ENCODE measurements at regions not wholly inside any gene's neighbourhood (a gene's known extent, or its start where the extent isn't known, plus 50 kb on each side); places are given as distances from the start of the nearest gene placed in this dataset.

GRCh38 chr20:52828199-52828598 is 144.0 kb upstream of the TSHZ2 start:
- no peaks in the 10 kb centered on the region for H3K9me3 ChIP-seq
- no peaks in the 10 kb centered on the region for H3K36me3 ChIP-seq
- intact Hi-C loops (cut with DNase I) = no loop called here
- H3K27ac ChIP-seq = no peak overlapping the region
- WGBS = 88% methylated on average over 1 of the region's 1 CpG
- no peak overlapping the region for H3K4me3 ChIP-seq
- TF ChIP-seq POLR2AphosphoS5 (IDR thresholded peaks at IDR 0.05) (no peak), POLR2A (IDR thresholded peaks at IDR 0.05) (no peak), CTCF (IDR thresholded peaks at IDR 0.05) (no peak)
- no peaks in the 10 kb centered on the region for H3K27me3 ChIP-seq (replicated peaks; ENCODE audit: insufficient read depth)
- H3K4me1 ChIP-seq (replicated peaks) = no peaks in the 10 kb centered on the region
- no peak for DNase-seq (ENCODE audit: low spot score)

- intact Hi-C loops (cut with DNase I) = no loop called here
- no peaks in the 10 kb centered on the region for H3K4me1 ChIP-seq (replicated peaks)
Observed at GRCh38 chr20:52826722-52827121, 145.4 kb upstream of the TSHZ2 start.

GRCh38 chr20:52826321-52826720 is 145.8 kb upstream of the TSHZ2 start:
- Histone ChIP-seq H3K4me1 (replicated peaks) (no peaks in the 10 kb centered on the region), H3K27ac (no peak overlapping the region), H3K9me3 (no peaks in the 10 kb centered on the region), H3K27me3 (replicated peaks; ENCODE audit: insufficient read depth) (no peaks in the 10 kb centered on the region), H3K4me3 (no peak overlapping the region), H3K36me3 (no peaks in the 10 kb centered on the region)
- intact Hi-C loops (cut with DNase I) = no loop called here
- WGBS = 72% methylated on average over 1 of the region's 1 CpG
- no peak for DNase-seq (ENCODE audit: low spot score)
- TF ChIP-seq POLR2AphosphoS5 (IDR thresholded peaks at IDR 0.05) (no peak), POLR2A (IDR thresholded peaks at IDR 0.05) (no peak)

More at GRCh38 chr20:52826722-52827121, 145.4 kb upstream of the TSHZ2 start:
- DNase-seq (ENCODE audit: low spot score) = no peak
- no peak overlapping the region for H3K27ac ChIP-seq
- no peaks in the 10 kb centered on the region for H3K9me3 ChIP-seq
- H3K36me3 ChIP-seq = no peaks in the 10 kb centered on the region
- H3K27me3 ChIP-seq (replicated peaks; ENCODE audit: insufficient read depth) = no peaks in the 10 kb centered on the region
- TF ChIP-seq POLR2AphosphoS5 (IDR thresholded peaks at IDR 0.05) (no peak), CTCF (IDR thresholded peaks at IDR 0.05) (no peak), POLR2A (IDR thresholded peaks at IDR 0.05) (no peak)
- WGBS = 82% methylated on average over 3 of the region's 3 CpGs
- H3K4me3 ChIP-seq = no peak overlapping the region

- Histone ChIP-seq H3K27ac (no peak overlapping the region), H3K4me1 (replicated peaks) (no peaks in the 10 kb centered on the region), H3K27me3 (replicated peaks; ENCODE audit: insufficient read depth) (no peaks in the 10 kb centered on the region), H3K9me3 (no peaks in the 10 kb centered on the region), H3K4me3 (no peak overlapping the region), H3K36me3 (no peaks in the 10 kb centered on the region)
- intact Hi-C loops (cut with DNase I) = no loop called here
- TF ChIP-seq POLR2AphosphoS5 (IDR thresholded peaks at IDR 0.05) = no peak
- TF ChIP-seq POLR2A (IDR thresholded peaks at IDR 0.05) = no peak
- TF ChIP-seq CTCF (IDR thresholded peaks at IDR 0.05) = no peak
- no peak for DNase-seq (ENCODE audit: low spot score)
- 87% methylated on average over 13 of the region's 13 CpGs for WGBS
Observed at GRCh38 chr20:52824494-52825216, 147.5 kb upstream of the TSHZ2 start.

GRCh38 chr20:52823303-52823702 is 148.9 kb upstream of the TSHZ2 start:
- no peaks in the 10 kb centered on the region for H3K27me3 ChIP-seq (replicated peaks; ENCODE audit: insufficient read depth)
- H3K36me3 ChIP-seq = no peaks in the 10 kb centered on the region
- WGBS = 69% methylated on average over 2 of the region's 2 CpGs
- intact Hi-C loops (cut with DNase I) = no loop called here
- TF ChIP-seq POLR2A (IDR thresholded peaks at IDR 0.05) = no peak
- H3K27ac ChIP-seq = no peak overlapping the region
- H3K4me1 ChIP-seq (replicated peaks) = no peaks in the 10 kb centered on the region
- no peaks in the 10 kb centered on the region for H3K9me3 ChIP-seq
- no peak for DNase-seq (ENCODE audit: low spot score)
- no peak overlapping the region for H3K4me3 ChIP-seq

GRCh38 chr20:52820641-52821292 is 151.4 kb upstream of the TSHZ2 start:
- Histone ChIP-seq H3K27ac (no peak overlapping the region), H3K27me3 (replicated peaks; ENCODE audit: insufficient read depth) (no peaks in the 10 kb centered on the region), H3K36me3 (no peaks in the 10 kb centered on the region), H3K4me1 (replicated peaks) (no peaks in the 10 kb centered on the region), H3K4me3 (no peak overlapping the region), H3K9me3 (no peaks in the 10 kb centered on the region)
- intact Hi-C loops (cut with DNase I) = no loop called here
- WGBS = 93% methylated on average over 9 of the region's 9 CpGs
- DNase-seq (ENCODE audit: low spot score) = no peak
- no peak for TF ChIP-seq CTCF (IDR thresholded peaks at IDR 0.05)

Measured in prostate gland (tissue), 2 donors.